Fibroblast of lung (primary cell): ENCODE measurements at regions not wholly inside any gene's neighbourhood (a gene's known extent, or its start where the extent isn't known, plus 50 kb on each side); places are given as distances from the start of the nearest gene placed in this dataset.

Experiments
- DNase-seq, 2 donors: peaks; one replicate each; pipeline versions ENCODE4 v3.0.0 to v3.0.0-alpha.2; 2010; ENCODE audit warnings: low read depth in 2 of 2
- H2AFZ ChIP-seq: 2 replicates; pipeline ENCODE4 v1.5.1; 2012; ENCODE audit warnings: low read length, control low read depth, inconsistent platforms
- H3K27ac ChIP-seq: 2 replicates; pipeline ENCODE4 v1.5.1; 2011; ENCODE audit warnings: low read length, control low read depth; ENCODE audit not compliant: insufficient read depth
- H3K27me3 ChIP-seq: 2 replicates; pipeline ENCODE4 v1.5.1; 2011; ENCODE audit warnings: mild to moderate bottlenecking, low read length; ENCODE audit not compliant: control insufficient read depth, insufficient read depth
- H3K36me3 ChIP-seq: 2 replicates; pipeline ENCODE4 v1.5.1; 2011; ENCODE audit warnings: low read length; ENCODE audit not compliant: control insufficient read depth, insufficient read depth
- H3K4me1 ChIP-seq: 2 replicates; pipeline ENCODE4 v1.5.1; 2011; ENCODE audit warnings: low read length; ENCODE audit not compliant: control insufficient read depth, insufficient read depth; ENCODE audit errors: extremely low read depth
- H3K4me2 ChIP-seq: 2 replicates; pipeline ENCODE4 v1.5.1; 2011; ENCODE audit warnings: low read length, control low read depth; ENCODE audit not compliant: insufficient read depth; ENCODE audit errors: extremely low read depth
- H3K4me3 ChIP-seq, 4 experiments: fragments of 200-600 bp in 1 of 4; sonication (generic) in 1 of 4; replicated peaks in 1 of 4; 2 replicates each; pipeline ENCODE4 v1.5.1; 2011 to 2016; ENCODE audit warnings: low read length in 4 of 4, low read depth in 3 of 4, mild to moderate bottlenecking in 3 of 4, control low read depth in 2 of 4, inconsistent platforms in 1 of 4, mixed read lengths in 1 of 4; ENCODE audit not compliant: insufficient read depth in 1 of 4; ENCODE audit errors: control extremely low read depth in 1 of 4
- H3K79me2 ChIP-seq: 2 replicates; pipeline ENCODE4 v1.5.1; 2012; ENCODE audit warnings: mild to moderate bottlenecking, low read length, inconsistent platforms; ENCODE audit not compliant: control insufficient read depth, insufficient read depth
- H3K9ac ChIP-seq: 2 replicates; pipeline ENCODE4 v1.5.1; 2011; ENCODE audit warnings: mild to moderate bottlenecking, low read length, control low read depth; ENCODE audit not compliant: insufficient read depth
- H3K9me3 ChIP-seq: 2 replicates; pipeline ENCODE4 v1.5.1; 2012; ENCODE audit warnings: low read depth, low read length; ENCODE audit not compliant: control insufficient read depth, insufficient read depth
- H4K20me1 ChIP-seq: 2 replicates; pipeline ENCODE4 v1.5.1; 2011; ENCODE audit warnings: low read length; ENCODE audit not compliant: control insufficient read depth, insufficient read depth; ENCODE audit errors: extremely low read depth
- EZH2 ChIP-seq: IDR thresholded peaks from 2 replicates; pipeline ENCODE4 v1.5.1; 2012; ENCODE audit warnings: low read length, control low read depth, mild to moderate bottlenecking; ENCODE audit errors: missing control alignments
- TF ChIP-seq, protein P1 (sequence below), 2 donors: IDR thresholded peaks in 1 of 2; conservative IDR thresholded peaks in 1 of 2; 1 replicate in 1 of 2; 2 replicates in 1 of 2; pipeline ENCODE4 v1.5.1; 2011 to 2012; ENCODE audit warnings: low read length in 2 of 2, control low read depth in 1 of 2, inconsistent platforms in 1 of 2, low read depth in 1 of 2, mild to moderate bottlenecking in 1 of 2

GRCh38 chr9:81517954-81518353 lies 171.4 kb downstream of the TLE1 start:
- no peak for DNase-seq
- no peaks in the 10 kb centered on the region for H3K27me3 ChIP-seq
- TF ChIP-seq, protein P1, sequence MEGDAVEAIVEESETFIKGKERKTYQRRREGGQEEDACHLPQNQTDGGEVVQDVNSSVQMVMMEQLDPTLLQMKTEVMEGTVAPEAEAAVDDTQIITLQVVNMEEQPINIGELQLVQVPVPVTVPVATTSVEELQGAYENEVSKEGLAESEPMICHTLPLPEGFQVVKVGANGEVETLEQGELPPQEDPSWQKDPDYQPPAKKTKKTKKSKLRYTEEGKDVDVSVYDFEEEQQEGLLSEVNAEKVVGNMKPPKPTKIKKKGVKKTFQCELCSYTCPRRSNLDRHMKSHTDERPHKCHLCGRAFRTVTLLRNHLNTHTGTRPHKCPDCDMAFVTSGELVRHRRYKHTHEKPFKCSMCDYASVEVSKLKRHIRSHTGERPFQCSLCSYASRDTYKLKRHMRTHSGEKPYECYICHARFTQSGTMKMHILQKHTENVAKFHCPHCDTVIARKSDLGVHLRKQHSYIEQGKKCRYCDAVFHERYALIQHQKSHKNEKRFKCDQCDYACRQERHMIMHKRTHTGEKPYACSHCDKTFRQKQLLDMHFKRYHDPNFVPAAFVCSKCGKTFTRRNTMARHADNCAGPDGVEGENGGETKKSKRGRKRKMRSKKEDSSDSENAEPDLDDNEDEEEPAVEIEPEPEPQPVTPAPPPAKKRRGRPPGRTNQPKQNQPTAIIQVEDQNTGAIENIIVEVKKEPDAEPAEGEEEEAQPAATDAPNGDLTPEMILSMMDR (conservative IDR thresholded peaks at IDR 0.05 in 1 of 2, IDR thresholded peaks at IDR 0.05 in 1 of 2; ENCODE audit: low read depth in 1 of 2, low read length in 2 of 2) = no peak
- no peak for TF ChIP-seq EZH2
- no peaks in the 10 kb centered on the region for H3K4me1 ChIP-seq
- no peaks in the 10 kb centered on the region for H3K9me3 ChIP-seq
- no peak overlapping the region for H2AFZ ChIP-seq
- H3K36me3 ChIP-seq = no peaks in the 10 kb centered on the region
- H3K9ac ChIP-seq = no peak overlapping the region
- no peak overlapping the region for H3K4me2 ChIP-seq
- H3K4me3 ChIP-seq = no peak overlapping the region
- no peak overlapping the region for H3K27ac ChIP-seq
- no peaks in the 10 kb centered on the region for H4K20me1 ChIP-seq
- no peaks in the 10 kb centered on the region for H3K79me2 ChIP-seq

GRCh38 chr9:81513059-81513458 lies 176.3 kb downstream of the TLE1 start:
- no peaks in the 10 kb centered on the region for H3K27me3 ChIP-seq
- H3K27ac ChIP-seq = no peak overlapping the region
- no peak overlapping the region for H3K4me2 ChIP-seq
- H3K9ac ChIP-seq = no peak overlapping the region
- H3K4me1 ChIP-seq = no peaks in the 10 kb centered on the region
- H3K9me3 ChIP-seq = no peaks in the 10 kb centered on the region
- no peaks in the 10 kb centered on the region for H4K20me1 ChIP-seq
- no peak for DNase-seq
- H2AFZ ChIP-seq = no peak overlapping the region
- H3K36me3 ChIP-seq = no peaks in the 10 kb centered on the region
- TF ChIP-seq EZH2 = no peak
- H3K4me3 ChIP-seq = no peak overlapping the region
- H3K79me2 ChIP-seq = no peaks in the 10 kb centered on the region

GRCh38 chr9:81512641-81513040 lies 176.7 kb downstream of the TLE1 start:
- Histone ChIP-seq H3K4me3 (no peak overlapping the region), H2AFZ (no peak overlapping the region), H3K27me3 (no peaks in the 10 kb centered on the region), H3K36me3 (no peaks in the 10 kb centered on the region), H3K4me2 (no peak overlapping the region), H4K20me1 (no peaks in the 10 kb centered on the region), H3K4me1 (no peaks in the 10 kb centered on the region), H3K79me2 (no peaks in the 10 kb centered on the region), H3K27ac (no peak overlapping the region), H3K9ac (no peak overlapping the region), H3K9me3 (no peaks in the 10 kb centered on the region)
- no peak for DNase-seq
- TF ChIP-seq, protein P1 (conservative IDR thresholded peaks at IDR 0.05 in 1 of 2, IDR thresholded peaks at IDR 0.05 in 1 of 2; ENCODE audit: low read depth in 1 of 2, low read length in 2 of 2) = no peak
- no peak for TF ChIP-seq EZH2
